ENCODE measurements at regions not wholly inside any gene's neighbourhood (a gene's known extent, or its start where the extent isn't known, plus 50 kb on each side); places are given as distances from the start of the nearest gene placed in this dataset.

DNA sequence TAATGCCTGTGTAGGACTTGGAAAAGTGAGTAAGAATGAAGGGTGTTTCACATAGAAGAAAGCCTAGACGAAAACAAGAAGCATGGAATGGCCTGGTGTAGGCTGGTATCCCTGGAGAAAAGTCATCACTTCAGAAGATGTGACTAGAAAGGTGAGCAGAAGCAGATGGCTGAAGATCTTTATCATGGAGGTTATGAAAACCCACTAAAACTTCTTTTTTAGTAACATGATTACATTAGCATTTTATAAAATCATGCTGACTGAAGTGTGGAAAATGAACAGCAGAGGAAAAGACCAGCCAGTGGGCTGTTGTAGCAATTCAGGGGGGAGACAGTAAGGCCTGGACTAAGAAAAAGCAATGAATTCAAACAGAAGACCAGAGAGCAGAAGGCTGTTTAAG lies 114.5 kb upstream of the G2E3 start:
- Histone ChIP-seq H3K27ac (ENCODE audit: insufficient read length, low read depth, low read length) (no peak overlapping the region), H3K27me3 (ENCODE audit: insufficient read depth, low read length) (no peaks in the 10 kb centered on the region), H4K8ac (replicated peaks; ENCODE audit: insufficient read length, low read depth, low read length) (no peak overlapping the region), H3K4me2 (ENCODE audit: insufficient read depth, insufficient read length, low read length) (no peak overlapping the region), H4K5ac (ENCODE audit: insufficient read length, low read depth, low read length) (no peak overlapping the region), H2BK120ac (ENCODE audit: low read depth, low read length, poor library complexity, severe bottlenecking) (no peak overlapping the region), H2BK20ac (ENCODE audit: low read depth, low read length, poor library complexity, severe bottlenecking) (no peak overlapping the region), H3K9ac (ENCODE audit: extremely low read depth, insufficient read length, low read length) (no peak overlapping the region), H3K56ac (ENCODE audit: insufficient read length, low read depth, low read length) (no peak overlapping the region), H3K23me2 (ENCODE audit: insufficient read length, low read depth, low read length, poor library complexity, severe bottlenecking) (no peaks in the 10 kb centered on the region), H3K79me2 (ENCODE audit: insufficient read depth, low read length) (no peaks in the 10 kb centered on the region), H3K18ac (ENCODE audit: insufficient read length, low read depth, low read length) (no peak overlapping the region), H3K79me1 (ENCODE audit: insufficient read depth, low read depth, low read length, poor library complexity, severe bottlenecking) (no peaks in the 10 kb centered on the region), H3K23ac (ENCODE audit: insufficient read length, low read depth, low read length) (no peak overlapping the region), H3K4me1 (ENCODE audit: insufficient read depth, low read length) (no peaks in the 10 kb centered on the region), H3K14ac (ENCODE audit: insufficient read depth, low read length) (no peak overlapping the region), H3K9me3 (ENCODE audit: control insufficient read depth, low read depth, low read length) (no peaks in the 10 kb centered on the region), H2BK15ac (ENCODE audit: low read depth, low read length) (no peak overlapping the region), H4K20me1 (ENCODE audit: control insufficient read depth, insufficient read depth, insufficient read length) (no peaks in the 10 kb centered on the region), H2AFZ (ENCODE audit: low read length) (no peak overlapping the region), H3T11ph (ENCODE audit: low read length) (no peak overlapping the region), H3K4ac (ENCODE audit: low read depth, low read length) (no peak overlapping the region), H4K91ac (ENCODE audit: insufficient read length, low read depth, low read length) (no peak overlapping the region), H2BK12ac (ENCODE audit: insufficient read length, low read depth, low read length) (no peak overlapping the region), H2BK5ac (ENCODE audit: insufficient read length, low read length) (no peak overlapping the region), H2AK5ac (ENCODE audit: insufficient read length, low read length) (no peak overlapping the region)
- no peak overlapping the region for H3K27ac Mint-ChIP-seq
- no peaks in the 10 kb centered on the region for H3K27me3 Mint-ChIP-seq (ENCODE audit: low read depth)
- no peak for DNase-seq
- no peaks in the 10 kb centered on the region for H3K36me3 Mint-ChIP-seq (ENCODE audit: insufficient read depth in 1 of 3, low read depth in 3 of 3)
- TF ChIP-seq, protein P1, sequence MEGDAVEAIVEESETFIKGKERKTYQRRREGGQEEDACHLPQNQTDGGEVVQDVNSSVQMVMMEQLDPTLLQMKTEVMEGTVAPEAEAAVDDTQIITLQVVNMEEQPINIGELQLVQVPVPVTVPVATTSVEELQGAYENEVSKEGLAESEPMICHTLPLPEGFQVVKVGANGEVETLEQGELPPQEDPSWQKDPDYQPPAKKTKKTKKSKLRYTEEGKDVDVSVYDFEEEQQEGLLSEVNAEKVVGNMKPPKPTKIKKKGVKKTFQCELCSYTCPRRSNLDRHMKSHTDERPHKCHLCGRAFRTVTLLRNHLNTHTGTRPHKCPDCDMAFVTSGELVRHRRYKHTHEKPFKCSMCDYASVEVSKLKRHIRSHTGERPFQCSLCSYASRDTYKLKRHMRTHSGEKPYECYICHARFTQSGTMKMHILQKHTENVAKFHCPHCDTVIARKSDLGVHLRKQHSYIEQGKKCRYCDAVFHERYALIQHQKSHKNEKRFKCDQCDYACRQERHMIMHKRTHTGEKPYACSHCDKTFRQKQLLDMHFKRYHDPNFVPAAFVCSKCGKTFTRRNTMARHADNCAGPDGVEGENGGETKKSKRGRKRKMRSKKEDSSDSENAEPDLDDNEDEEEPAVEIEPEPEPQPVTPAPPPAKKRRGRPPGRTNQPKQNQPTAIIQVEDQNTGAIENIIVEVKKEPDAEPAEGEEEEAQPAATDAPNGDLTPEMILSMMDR (conservative IDR thresholded peaks at IDR 0.05): no peak
- no peaks in the 10 kb centered on the region for H3K9me3 Mint-ChIP-seq
- peaks cover 11 to 17% of the 10 kb centered on the region in 2 experiments for H3K4me1 Mint-ChIP-seq
- no peak overlapping the region for H3K4me3 Mint-ChIP-seq
- no CpG with 5 or more reads among the region's 1 CpG for WGBS (ENCODE audit: extremely low coverage, insufficient read length, low lambda C conversion rate)

Measured in H9 (cell line).